ENCODE measurements at regions not wholly inside any gene's neighbourhood (a gene's known extent, or its start where the extent isn't known, plus 50 kb on each side); places are given as distances from the start of the nearest gene placed in this dataset.

DNA sequence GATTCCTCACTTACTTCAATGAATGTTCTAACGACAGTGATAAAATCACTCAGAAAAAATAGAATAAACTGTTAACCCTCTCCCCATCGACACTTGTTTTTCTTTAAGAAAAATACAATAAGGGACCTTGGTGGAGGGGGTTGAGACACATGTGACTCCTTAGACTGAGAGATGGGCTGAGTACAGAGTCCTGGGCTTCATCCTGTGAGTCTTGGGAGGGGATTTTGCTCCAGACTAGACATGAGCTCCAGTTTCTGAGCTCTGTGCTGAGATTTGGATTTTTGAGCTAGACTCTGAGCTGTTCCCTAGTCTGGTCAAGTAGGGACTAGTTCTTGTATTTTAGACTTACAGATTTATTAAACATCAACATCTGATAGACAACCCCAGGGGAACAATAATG, 241.5 kb upstream of the MVB12B start:
- intact Hi-C loops (cut with DNase I; ENCODE audit: low total_unique reads) (no loop called here), in situ Hi-C loops (cut with MboI; ENCODE audit: low pct_ligation_motif_present in 1 of 4, low pct_unique_long_range_greater_than_20kb in 1 of 4, low sequenced_read_pairs in 3 of 4) (no loop called here)
- no peaks in the 10 kb centered on the region for H3K36me3 ChIP-seq
- no peak overlapping the region for H3K4me3 ChIP-seq
- H3K27me3 ChIP-seq = no peaks in the 10 kb centered on the region
- no peaks in the 10 kb centered on the region for H3K9me3 ChIP-seq
- no peak for DNase-seq
- TF ChIP-seq EP300 (IDR thresholded peaks at IDR 0.05; ENCODE audit: low read depth) = no peak
- no peak for TF ChIP-seq POLR2A (IDR thresholded peaks at IDR 0.05)
- TF ChIP-seq, protein P1, sequence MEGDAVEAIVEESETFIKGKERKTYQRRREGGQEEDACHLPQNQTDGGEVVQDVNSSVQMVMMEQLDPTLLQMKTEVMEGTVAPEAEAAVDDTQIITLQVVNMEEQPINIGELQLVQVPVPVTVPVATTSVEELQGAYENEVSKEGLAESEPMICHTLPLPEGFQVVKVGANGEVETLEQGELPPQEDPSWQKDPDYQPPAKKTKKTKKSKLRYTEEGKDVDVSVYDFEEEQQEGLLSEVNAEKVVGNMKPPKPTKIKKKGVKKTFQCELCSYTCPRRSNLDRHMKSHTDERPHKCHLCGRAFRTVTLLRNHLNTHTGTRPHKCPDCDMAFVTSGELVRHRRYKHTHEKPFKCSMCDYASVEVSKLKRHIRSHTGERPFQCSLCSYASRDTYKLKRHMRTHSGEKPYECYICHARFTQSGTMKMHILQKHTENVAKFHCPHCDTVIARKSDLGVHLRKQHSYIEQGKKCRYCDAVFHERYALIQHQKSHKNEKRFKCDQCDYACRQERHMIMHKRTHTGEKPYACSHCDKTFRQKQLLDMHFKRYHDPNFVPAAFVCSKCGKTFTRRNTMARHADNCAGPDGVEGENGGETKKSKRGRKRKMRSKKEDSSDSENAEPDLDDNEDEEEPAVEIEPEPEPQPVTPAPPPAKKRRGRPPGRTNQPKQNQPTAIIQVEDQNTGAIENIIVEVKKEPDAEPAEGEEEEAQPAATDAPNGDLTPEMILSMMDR (IDR thresholded peaks at IDR 0.05) = no peak
- TF ChIP-seq POLR2AphosphoS5 (IDR thresholded peaks at IDR 0.05) = no peak
- no peak overlapping the region for H3K27ac ChIP-seq
- WGBS, 2 donors (ENCODE audit: low coverage in 1 of 2) = 66 to 69% methylated on average over 2 of the region's 2 CpGs
- no peaks in the 10 kb centered on the region for H3K4me1 ChIP-seq

DNA sequence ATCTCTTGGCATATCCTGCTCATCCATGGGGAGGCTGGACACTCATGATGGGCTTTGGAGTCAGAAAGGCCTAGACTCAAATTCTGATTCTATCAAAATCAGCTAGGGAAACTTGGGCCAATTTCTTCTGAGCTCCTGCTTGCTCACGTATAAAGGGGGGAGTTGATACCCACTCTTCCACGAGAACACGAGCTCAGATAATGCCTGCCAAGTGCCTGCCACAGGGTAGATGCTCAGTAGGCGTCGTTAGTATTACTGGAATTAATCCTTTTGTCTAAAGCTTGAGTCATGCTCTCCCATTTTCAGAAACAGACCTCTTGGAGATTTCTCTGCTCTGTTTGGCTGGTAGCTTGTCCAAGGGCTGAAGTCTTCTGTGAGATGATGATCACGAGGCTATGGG, 238.3 kb upstream of the MVB12B start:
- Histone ChIP-seq H3K27ac (no peak overlapping the region), H3K4me3 (no peak overlapping the region), H3K9me3 (no peaks in the 10 kb centered on the region), H3K27me3 (no peaks in the 10 kb centered on the region), H3K36me3 (no peaks in the 10 kb centered on the region), H3K4me1 (no peaks in the 10 kb centered on the region)
- TF ChIP-seq EP300 (IDR thresholded peaks at IDR 0.05; ENCODE audit: low read depth) (no peak), POLR2A (IDR thresholded peaks at IDR 0.05) (no peak), POLR2AphosphoS5 (IDR thresholded peaks at IDR 0.05) (no peak)
- TF ChIP-seq, protein P1 (IDR thresholded peaks at IDR 0.05) = no peak
- intact Hi-C loops (cut with DNase I; ENCODE audit: low total_unique reads) (no loop called here), in situ Hi-C loops (cut with MboI; ENCODE audit: low pct_ligation_motif_present in 1 of 4, low pct_unique_long_range_greater_than_20kb in 1 of 4, low sequenced_read_pairs in 3 of 4) (no loop called here)
- 78 to 80% methylated on average over 4 to 6 of the region's 6 CpGs for WGBS, 2 donors (ENCODE audit: low coverage in 1 of 2)
- no peak for DNase-seq

DNA sequence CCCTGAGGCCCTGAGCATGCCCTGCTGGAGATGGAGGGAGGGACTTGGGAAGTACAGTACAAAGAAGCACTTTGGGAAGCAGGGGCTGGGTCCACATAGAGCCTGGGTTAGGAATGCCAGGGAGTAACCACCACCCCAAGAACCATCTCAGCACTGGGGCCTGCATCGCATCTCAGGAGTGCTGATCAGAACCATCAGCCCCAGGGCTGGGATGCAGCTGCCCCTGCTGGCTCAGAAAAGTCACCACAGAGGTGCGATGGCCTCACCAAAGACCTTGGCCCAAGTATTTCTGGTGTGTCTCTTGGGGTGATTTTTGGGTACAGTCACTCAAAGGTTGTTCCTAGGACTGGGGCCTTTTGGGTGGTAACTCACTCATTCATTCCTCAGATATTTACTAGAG, 236.8 kb upstream of the MVB12B start:
- intact Hi-C loops (cut with DNase I; ENCODE audit: low total_unique reads) (no loop called here), in situ Hi-C loops (cut with MboI; ENCODE audit: low pct_ligation_motif_present in 1 of 4, low pct_unique_long_range_greater_than_20kb in 1 of 4, low sequenced_read_pairs in 3 of 4) (no loop called here)
- no peak overlapping the region for H3K27ac ChIP-seq
- TF ChIP-seq POLR2AphosphoS5 (IDR thresholded peaks at IDR 0.05) (no peak), POLR2A (IDR thresholded peaks at IDR 0.05) (no peak)
- 90% methylated on average over 2 of the region's 2 CpGs; no CpG with 5 or more reads in 1 of the 2 donors for WGBS, 2 donors (ENCODE audit: low coverage in 1 of 2)
- H3K27me3 ChIP-seq = no peaks in the 10 kb centered on the region
- H3K4me1 ChIP-seq = no peaks in the 10 kb centered on the region
- H3K9me3 ChIP-seq = no peaks in the 10 kb centered on the region
- DNase-seq = no peak
- no peaks in the 10 kb centered on the region for H3K36me3 ChIP-seq
- H3K4me3 ChIP-seq = no peak overlapping the region

DNA sequence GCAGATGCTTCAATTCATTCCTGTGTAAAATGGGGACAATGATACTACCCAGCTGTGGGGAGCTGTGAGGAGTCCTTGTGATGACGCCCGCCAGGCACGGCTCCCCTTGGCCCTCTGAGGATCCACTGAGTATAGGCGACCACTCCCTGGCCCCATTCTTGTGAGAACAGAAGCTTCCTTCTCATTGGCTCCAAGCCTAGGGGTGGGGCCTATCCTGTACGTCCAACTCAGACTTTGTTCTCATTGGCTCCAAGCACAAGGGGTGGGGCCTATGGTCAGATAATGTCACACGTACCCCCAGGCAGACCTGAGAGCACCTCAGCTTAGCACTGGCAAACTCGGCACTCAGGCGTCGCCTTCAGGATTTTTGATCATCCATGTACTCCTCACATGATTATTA, 232.9 kb upstream of the MVB12B start:
- no peak for TF ChIP-seq POLR2AphosphoS5 (IDR thresholded peaks at IDR 0.05)
- TF ChIP-seq, protein P1 (IDR thresholded peaks at IDR 0.05) = no peak
- no peak for TF ChIP-seq POLR2A (IDR thresholded peaks at IDR 0.05)
- no peak for TF ChIP-seq EP300 (IDR thresholded peaks at IDR 0.05; ENCODE audit: low read depth)
- H3K27me3 ChIP-seq = no peaks in the 10 kb centered on the region
- intact Hi-C loops (cut with DNase I; ENCODE audit: low total_unique reads) = no loop called here
- no peaks in the 10 kb centered on the region for H3K36me3 ChIP-seq
- in situ Hi-C loops (cut with MboI; ENCODE audit: low pct_ligation_motif_present in 1 of 4, low pct_unique_long_range_greater_than_20kb in 1 of 4, low sequenced_read_pairs in 3 of 4) = no loop called here
- no peaks in the 10 kb centered on the region for H3K4me1 ChIP-seq
- 68% methylated on average over 8 of the region's 9 CpGs; no CpG with 5 or more reads in 1 of the 2 donors for WGBS, 2 donors (ENCODE audit: low coverage in 1 of 2)
- H3K27ac ChIP-seq = no peak overlapping the region
- DNase-seq = no peak
- no peaks in the 10 kb centered on the region for H3K9me3 ChIP-seq
- H3K4me3 ChIP-seq = no peak overlapping the region

DNA sequence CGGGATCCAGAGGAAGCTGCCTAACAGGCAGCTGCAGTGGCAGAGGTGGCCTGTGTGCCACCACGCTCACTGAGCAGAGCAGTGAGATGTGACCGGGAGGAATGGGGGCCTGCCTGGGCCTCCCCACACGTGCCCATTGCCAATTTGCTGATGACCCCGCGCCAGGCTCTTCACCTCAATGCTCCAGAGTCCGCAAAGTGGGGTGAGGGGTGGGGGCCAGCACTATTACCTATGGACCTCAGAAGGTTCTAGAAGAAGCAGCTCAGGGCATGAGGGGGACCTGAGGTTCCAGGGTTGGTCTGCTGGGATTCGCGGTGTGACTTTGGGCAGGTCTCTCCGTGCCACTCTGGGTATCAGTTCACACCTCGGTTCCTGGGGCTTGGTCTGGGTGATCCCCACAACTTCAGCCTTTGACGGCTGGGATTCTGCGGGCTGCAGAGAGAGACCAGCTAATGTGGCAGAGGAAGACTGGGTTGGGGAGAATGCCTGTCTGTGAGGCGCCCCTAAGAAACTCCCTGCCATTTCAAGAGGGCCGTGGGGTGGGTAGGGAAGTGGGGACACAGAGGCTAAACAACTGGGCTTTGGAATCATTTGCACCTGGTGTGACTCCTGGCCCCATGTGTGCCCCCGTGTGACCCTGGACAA, 231.0 kb upstream of the MVB12B start:
- intact Hi-C loops (cut with DNase I; ENCODE audit: low total_unique reads) (no loop called here), in situ Hi-C loops (cut with MboI; ENCODE audit: low pct_ligation_motif_present in 1 of 4, low pct_unique_long_range_greater_than_20kb in 1 of 4, low sequenced_read_pairs in 3 of 4) (no loop called here)
- Histone ChIP-seq H3K36me3 (no peaks in the 10 kb centered on the region), H3K9me3 (no peaks in the 10 kb centered on the region), H3K27ac (no peak overlapping the region), H3K4me1 (no peaks in the 10 kb centered on the region), H3K27me3 (no peaks in the 10 kb centered on the region), H3K4me3 (no peak overlapping the region)
- 84% methylated on average over 16 of the region's 16 CpGs; no CpG with 5 or more reads in 1 of the 2 donors for whole genome bisulfite sequencing, 2 donors (ENCODE audit: low coverage in 1 of 2)
- no peak for DNase-seq
- no peak for TF ChIP-seq POLR2AphosphoS5 (IDR thresholded peaks at IDR 0.05)
- TF ChIP-seq, protein P1 (IDR thresholded peaks at IDR 0.05) = no peak
- no peak for TF ChIP-seq EP300 (IDR thresholded peaks at IDR 0.05; ENCODE audit: low read depth)
- no peak for TF ChIP-seq POLR2A (IDR thresholded peaks at IDR 0.05)
